Thyroid gland (tissue), 4 donors: ENCODE measurements at regions not wholly inside any gene's neighbourhood (a gene's known extent, or its start where the extent isn't known, plus 50 kb on each side); places are given as distances from the start of the nearest gene placed in this dataset.

Source experiments
- POLR2A ChIP-seq, 2 donors: fragments of 450-650 bp; IDR thresholded peaks; one replicate each; pipeline ENCODE4 v1.6.1; 2017; ENCODE audit warnings: antibody characterized with exemption in 2 of 2, mild to moderate bottlenecking in 2 of 2, moderate library complexity in 1 of 2
- TF ChIP-seq, protein P1 (sequence below), 6 experiments: fragments of 200-600 bp in 3 of 6; fragments of 450-650 bp in 3 of 6; sonication (generic) in 3 of 6; IDR thresholded peaks; one replicate each; pipeline ENCODE4 v1.5.1; 2016 to 2019; ENCODE audit warnings: antibody characterized with exemption in 6 of 6, mild to moderate bottlenecking in 2 of 6, inconsistent platforms in 1 of 6, moderate library complexity in 1 of 6

DNA sequence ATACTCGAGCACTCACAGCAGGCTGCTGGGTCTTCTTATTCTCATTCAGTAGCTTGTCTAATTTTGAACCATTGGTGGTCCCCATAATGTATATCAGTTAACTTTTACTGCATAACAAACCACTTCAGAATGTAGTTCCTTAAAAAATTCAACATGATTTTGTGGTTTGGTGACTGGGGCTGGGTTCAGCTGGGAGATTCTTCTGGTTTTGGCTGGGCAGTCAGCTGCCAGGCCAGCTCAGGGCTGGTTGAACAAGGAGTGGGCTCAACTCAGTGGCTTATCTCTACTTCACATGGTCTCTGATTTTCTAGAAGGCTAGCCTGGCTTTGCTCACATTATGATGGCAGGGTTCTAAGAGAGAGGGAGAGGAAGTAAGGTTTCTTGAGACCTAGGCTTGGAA, 292.4 kb upstream of the CHD6 start:
- TF ChIP-seq, protein P1, sequence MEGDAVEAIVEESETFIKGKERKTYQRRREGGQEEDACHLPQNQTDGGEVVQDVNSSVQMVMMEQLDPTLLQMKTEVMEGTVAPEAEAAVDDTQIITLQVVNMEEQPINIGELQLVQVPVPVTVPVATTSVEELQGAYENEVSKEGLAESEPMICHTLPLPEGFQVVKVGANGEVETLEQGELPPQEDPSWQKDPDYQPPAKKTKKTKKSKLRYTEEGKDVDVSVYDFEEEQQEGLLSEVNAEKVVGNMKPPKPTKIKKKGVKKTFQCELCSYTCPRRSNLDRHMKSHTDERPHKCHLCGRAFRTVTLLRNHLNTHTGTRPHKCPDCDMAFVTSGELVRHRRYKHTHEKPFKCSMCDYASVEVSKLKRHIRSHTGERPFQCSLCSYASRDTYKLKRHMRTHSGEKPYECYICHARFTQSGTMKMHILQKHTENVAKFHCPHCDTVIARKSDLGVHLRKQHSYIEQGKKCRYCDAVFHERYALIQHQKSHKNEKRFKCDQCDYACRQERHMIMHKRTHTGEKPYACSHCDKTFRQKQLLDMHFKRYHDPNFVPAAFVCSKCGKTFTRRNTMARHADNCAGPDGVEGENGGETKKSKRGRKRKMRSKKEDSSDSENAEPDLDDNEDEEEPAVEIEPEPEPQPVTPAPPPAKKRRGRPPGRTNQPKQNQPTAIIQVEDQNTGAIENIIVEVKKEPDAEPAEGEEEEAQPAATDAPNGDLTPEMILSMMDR (IDR thresholded peaks at IDR 0.05) = no peak
- TF ChIP-seq POLR2A (IDR thresholded peaks at IDR 0.05) = no peak
